IMR-90 (cell line): ENCODE measurements at regions not wholly inside any gene's neighbourhood (a gene's known extent, or its start where the extent isn't known, plus 50 kb on each side); places are given as distances from the start of the nearest gene placed in this dataset.

Experiments used
- ATAC-seq: fragments of 200-7000 bp; cut with Tn5 transposase; 2 replicates; pipeline ENCODE4 v1.9.1; 2020; ENCODE audit warnings: low read depth, mild to moderate bottlenecking, moderate library complexity
- BruUV-seq: library from RNA; stranded (reverse); fragments of 400-500 nt; replicated peaks from 2 replicates; lab custom pipeline; 2021; lab: Mats Ljungman, UMichigan
- CTCF ChIA-PET: fragments of 300-600 bp; formaldehyde crosslinking; extraction: SDS; loops from one replicate; lab custom pipeline; 2021; ENCODE audit warnings: antibody characterized with exemption; lab: Yijun Ruan, JAX
- POLR2A ChIA-PET: fragments of 300-600 bp; sonication (Branson Sonifier 250); formaldehyde crosslinking; loops from one replicate; lab custom pipeline; 2022; ENCODE audit warnings: antibody characterized with exemption; ENCODE audit not compliant: unreplicated experiment; lab: Charles Lee
- DNase-seq: peaks from one replicate; pipeline ENCODE4 v3.0.0; 2013
- H2AFZ ChIP-seq: replicated peaks from 2 replicates; pipeline ENCODE3; 2013; ENCODE audit warnings: low read length, mild to moderate bottlenecking; ENCODE audit not compliant: poor library complexity
- H2AK5ac ChIP-seq: 2 replicates; pipeline ENCODE4 v1.6.1; 2013; ENCODE audit warnings: low read depth, low read length, inconsistent platforms
- H2AK9ac ChIP-seq: replicated peaks from 2 replicates; pipeline ENCODE3; 2013; ENCODE audit warnings: mild to moderate bottlenecking, low read depth, low read length, moderate library complexity; ENCODE audit not compliant: poor library complexity
- H2BK120ac ChIP-seq: 2 replicates; pipeline ENCODE4 v1.6.1; 2013; ENCODE audit warnings: low read depth, low read length, inconsistent platforms
- H2BK15ac ChIP-seq: 3 replicates; pipeline ENCODE4 v1.6.1; 2013; ENCODE audit warnings: low read depth, low read length, inconsistent platforms
- H2BK20ac ChIP-seq: 2 replicates; pipeline ENCODE4 v1.6.1; 2013; ENCODE audit warnings: low read depth, mild to moderate bottlenecking, inconsistent platforms, low read length, moderate library complexity
- H2BK5ac ChIP-seq: 2 replicates; pipeline ENCODE4 v1.6.1; 2013; ENCODE audit warnings: mild to moderate bottlenecking, low read depth, low read length, inconsistent platforms; ENCODE audit not compliant: poor library complexity, severe bottlenecking
- H3K14ac ChIP-seq: replicated peaks from 2 replicates; pipeline ENCODE4 v1.6.1; 2013; ENCODE audit warnings: low read depth, low read length, inconsistent platforms
- H3K18ac ChIP-seq: 2 replicates; pipeline ENCODE4 v1.6.1; 2013; ENCODE audit warnings: low read depth, low read length, control low read depth
- H3K23ac ChIP-seq: 2 replicates; pipeline ENCODE4 v1.6.1; 2013; ENCODE audit warnings: low read depth, low read length, inconsistent platforms
- H3K27ac ChIP-seq: 2 replicates; pipeline ENCODE4 v1.5.1; 2013; ENCODE audit warnings: mild to moderate bottlenecking, control low read depth, low read length; ENCODE audit not compliant: insufficient read depth
- H3K27me3 ChIP-seq: 2 replicates; pipeline ENCODE4 v1.6.1; 2013; ENCODE audit warnings: low read length; ENCODE audit not compliant: control insufficient read depth, insufficient read depth
- H3K36me3 ChIP-seq: 2 replicates; pipeline ENCODE4 v1.6.1; 2013; ENCODE audit warnings: low read length, mixed read lengths; ENCODE audit not compliant: control insufficient read depth, insufficient read depth
- H3K4ac ChIP-seq: 2 replicates; pipeline ENCODE4 v1.6.1; 2013; ENCODE audit warnings: low read depth, low read length, inconsistent platforms
- H3K4me1 ChIP-seq: 2 replicates; pipeline ENCODE4 v1.6.1; 2013; ENCODE audit warnings: low read length, mixed read lengths; ENCODE audit not compliant: control insufficient read depth, insufficient read depth
- H3K4me2 ChIP-seq: 2 replicates; pipeline ENCODE4 v1.6.1; 2013; ENCODE audit warnings: low read depth, mild to moderate bottlenecking, control low read depth, low read length, moderate library complexity
- H3K4me3 ChIP-seq: 2 replicates; pipeline ENCODE4 v1.5.1; 2013; ENCODE audit warnings: low read depth, mild to moderate bottlenecking, control low read depth, low read length, moderate library complexity; ENCODE audit not compliant: insufficient read depth
- H3K56ac ChIP-seq: 2 replicates; pipeline ENCODE4 v1.6.1; 2013; ENCODE audit warnings: low read length, inconsistent platforms; ENCODE audit not compliant: insufficient read depth; ENCODE audit errors: extremely low read depth
- H3K79me1 ChIP-seq, 2 experiments: 2 replicates each; pipeline ENCODE4 v1.6.1; 2013; ENCODE audit warnings: low read length in 2 of 2, inconsistent platforms in 1 of 2, low read depth in 1 of 2
- H3K9ac ChIP-seq: 2 replicates; pipeline ENCODE4 v1.6.1; 2013; ENCODE audit warnings: low read depth, low read length, control low read depth
- H3K9me1 ChIP-seq: 2 replicates; pipeline ENCODE4 v1.6.1; 2013; ENCODE audit warnings: low read length, inconsistent platforms; ENCODE audit not compliant: insufficient read depth
- H3K9me3 ChIP-seq: 2 replicates; pipeline ENCODE4 v1.6.1; 2013; ENCODE audit warnings: low read length; ENCODE audit not compliant: control insufficient read depth, insufficient read depth
- H4K20me1 ChIP-seq: 2 replicates; pipeline ENCODE4 v1.6.1; 2013; ENCODE audit warnings: low read length, inconsistent platforms; ENCODE audit not compliant: insufficient read depth
- H4K5ac ChIP-seq: 2 replicates; pipeline ENCODE4 v1.6.1; 2013; ENCODE audit warnings: mild to moderate bottlenecking, low read depth, low read length, control low read depth
- H4K8ac ChIP-seq, 2 experiments: 2 replicates each; pipeline ENCODE4 v1.6.1; 2013; ENCODE audit warnings: low read depth in 2 of 2, low read length in 2 of 2, control low read depth in 1 of 2, inconsistent platforms in 1 of 2
- H4K91ac ChIP-seq: 2 replicates; pipeline ENCODE4 v1.6.1; 2013; ENCODE audit warnings: low read depth, low read length, inconsistent platforms; ENCODE audit not compliant: insufficient read depth
- BHLHE40 ChIP-seq: fragments of 150-350 bp; IDR thresholded peaks from 2 replicates; pipeline ENCODE4 v1.6.1; 2016; ENCODE audit warnings: mild to moderate bottlenecking, low read depth, low read length
- CEBPB ChIP-seq: IDR thresholded peaks from 2 replicates; pipeline ENCODE4 v1.6.1; 2012; ENCODE audit warnings: low read depth, low read length, improper control_type of control experiment
- CHD1 ChIP-seq: IDR thresholded peaks from 2 replicates; pipeline ENCODE4 v1.6.1; 2012; ENCODE audit warnings: low read depth, low read length, improper control_type of control experiment
- FOS ChIP-seq: fragments of 150-350 bp; IDR thresholded peaks from 2 replicates; pipeline ENCODE4 v1.6.1; 2016; ENCODE audit warnings: low read depth, low read length
- MAFK ChIP-seq: IDR thresholded peaks from 2 replicates; pipeline ENCODE4 v1.6.1; 2012; ENCODE audit warnings: low read depth, low read length, improper control_type of control experiment
- MAZ ChIP-seq: IDR thresholded peaks from 2 replicates; pipeline ENCODE4 v1.6.1; 2012; ENCODE audit warnings: low read depth, mild to moderate bottlenecking, low read length, improper control_type of control experiment, moderate library complexity, borderline replicate concordance
- MXI1 ChIP-seq: IDR thresholded peaks from 2 replicates; pipeline ENCODE4 v1.6.1; 2012; ENCODE audit warnings: low read depth, mild to moderate bottlenecking, low read length, moderate library complexity, borderline replicate concordance
- NFE2L2 ChIP-seq: fragments of 150-350 bp; IDR thresholded peaks from 2 replicates; pipeline ENCODE4 v1.6.1; 2016; ENCODE audit warnings: low read depth, mild to moderate bottlenecking, low read length
- POLR2A ChIP-seq: IDR thresholded peaks from 2 replicates; pipeline ENCODE4 v1.6.1; 2012; ENCODE audit warnings: mild to moderate bottlenecking, low read depth, low read length
- RAD21 ChIP-seq: IDR thresholded peaks from 2 replicates; pipeline ENCODE4 v1.6.1; 2012; ENCODE audit warnings: low read length, improper control_type of control experiment
- RFX5 ChIP-seq: IDR thresholded peaks from 2 replicates; pipeline ENCODE4 v1.8.0; 2012; ENCODE audit warnings: low read depth, mild to moderate bottlenecking, low read length, moderate library complexity
- SMC3 ChIP-seq: fragments of 150-350 bp; IDR thresholded peaks from 2 replicates; pipeline ENCODE4 v1.6.1; 2016; ENCODE audit warnings: low read depth, mild to moderate bottlenecking, antibody characterized with exemption, low read length, moderate library complexity
- dilution Hi-C: fragments of 300-500 bp; cut with HindIII; formaldehyde crosslinking; loops from one replicate; pipeline ENCODE4 v1.14.3; 2018; ENCODE audit warnings: low sequenced_read_pairs; ENCODE audit not compliant: unreplicated experiment
- in situ Hi-C: fragments of 300-500 bp; cut with MboI; formaldehyde crosslinking; loops from 3 replicates; pipeline ENCODE4 v1.14.3; 2019; ENCODE audit warnings: low sequenced_read_pairs, inconsistent platforms, mixed read lengths
- intact Hi-C: fragments of 100-400 bp; cut with micrococcal nuclease; formaldehyde crosslinking; loops from 2 replicates; pipeline ENCODE4 v1.10.0; 2022
- TF ChIP-seq, protein P1 (sequence below): fragments of 150-350 bp; IDR thresholded peaks from 2 replicates; pipeline ENCODE4 v1.6.1; 2016; ENCODE audit warnings: low read depth, mild to moderate bottlenecking, low read length, moderate library complexity, borderline replicate concordance
- TF ChIP-seq, protein P2 (sequence below): fragments of 150-350 bp; IDR thresholded peaks from 2 replicates; pipeline ENCODE4 v1.6.1; 2017; ENCODE audit warnings: mild to moderate bottlenecking, antibody characterized with exemption, low read length, low read depth
- TF ChIP-seq, protein P3 (sequence below): conservative IDR thresholded peaks from 2 replicates; pipeline ENCODE4 v1.5.1; 2012; ENCODE audit warnings: mild to moderate bottlenecking, low read depth, low read length, improper control_type of control experiment

DNA sequence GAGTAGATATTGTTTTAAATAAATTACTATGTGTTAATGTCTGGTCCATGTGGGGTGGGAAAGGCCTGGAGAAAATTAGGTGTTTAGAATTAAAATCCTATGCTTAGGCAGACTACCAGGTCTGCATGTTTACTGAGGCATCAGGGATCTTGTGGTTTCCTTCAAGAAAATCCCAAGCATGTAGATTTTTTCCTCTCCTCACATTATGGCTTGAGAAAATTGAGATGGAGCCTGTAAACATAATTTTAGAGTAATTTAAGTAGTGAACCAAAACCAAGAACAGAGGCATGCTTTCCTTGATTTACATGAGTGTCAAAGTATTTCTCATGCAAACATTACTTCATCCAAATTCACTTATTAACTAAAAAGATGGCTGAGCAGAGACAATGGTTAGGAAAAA lies 823.7 kb downstream of the AACS start:
- no peak overlapping the region for H3K4me3 ChIP-seq
- H3K36me3 ChIP-seq, result no peaks in the 10 kb centered on the region
- in situ Hi-C loops, result no loop called here
- H2BK20ac ChIP-seq, result no peak overlapping the region
- no peak overlapping the region for H3K56ac ChIP-seq
- no peak overlapping the region for H3K4me2 ChIP-seq
- H3K4me1 ChIP-seq, result no peaks in the 10 kb centered on the region
- no peak overlapping the region for H2AK5ac ChIP-seq
- H4K20me1 ChIP-seq, result no peaks in the 10 kb centered on the region
- ATAC-seq, result no peak
- H3K9ac ChIP-seq, result no peak overlapping the region
- H3K9me1 ChIP-seq, result no peaks in the 10 kb centered on the region
- CTCF ChIA-PET, result no interaction called here
- H3K14ac ChIP-seq, result no peak overlapping the region
- dilution Hi-C loops, result no loop called here
- H3K27me3 ChIP-seq, result no peaks in the 10 kb centered on the region
- no peak overlapping the region for H4K8ac ChIP-seq
- intact Hi-C loops, result no loop called here
- no peak overlapping the region for H3K23ac ChIP-seq
- H4K91ac ChIP-seq, result no peak overlapping the region
- no TSS peak for BruUV-seq
- no peak overlapping the region for H2BK15ac ChIP-seq
- no peak overlapping the region for H3K18ac ChIP-seq
- no peak for DNase-seq
- no peaks in the 10 kb centered on the region for H3K79me1 ChIP-seq
- no peak overlapping the region for H2BK5ac ChIP-seq
- H3K4ac ChIP-seq, result no peak overlapping the region
- H2AFZ ChIP-seq, result no peak overlapping the region
- POLR2A ChIA-PET, result no interaction called here
- no peak for TF ChIP-seq FOS
- TF ChIP-seq, protein P1, sequence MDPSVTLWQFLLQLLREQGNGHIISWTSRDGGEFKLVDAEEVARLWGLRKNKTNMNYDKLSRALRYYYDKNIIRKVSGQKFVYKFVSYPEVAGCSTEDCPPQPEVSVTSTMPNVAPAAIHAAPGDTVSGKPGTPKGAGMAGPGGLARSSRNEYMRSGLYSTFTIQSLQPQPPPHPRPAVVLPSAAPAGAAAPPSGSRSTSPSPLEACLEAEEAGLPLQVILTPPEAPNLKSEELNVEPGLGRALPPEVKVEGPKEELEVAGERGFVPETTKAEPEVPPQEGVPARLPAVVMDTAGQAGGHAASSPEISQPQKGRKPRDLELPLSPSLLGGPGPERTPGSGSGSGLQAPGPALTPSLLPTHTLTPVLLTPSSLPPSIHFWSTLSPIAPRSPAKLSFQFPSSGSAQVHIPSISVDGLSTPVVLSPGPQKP, result no peak
- TF ChIP-seq MAFK, result no peak
- TF ChIP-seq, protein P2, sequence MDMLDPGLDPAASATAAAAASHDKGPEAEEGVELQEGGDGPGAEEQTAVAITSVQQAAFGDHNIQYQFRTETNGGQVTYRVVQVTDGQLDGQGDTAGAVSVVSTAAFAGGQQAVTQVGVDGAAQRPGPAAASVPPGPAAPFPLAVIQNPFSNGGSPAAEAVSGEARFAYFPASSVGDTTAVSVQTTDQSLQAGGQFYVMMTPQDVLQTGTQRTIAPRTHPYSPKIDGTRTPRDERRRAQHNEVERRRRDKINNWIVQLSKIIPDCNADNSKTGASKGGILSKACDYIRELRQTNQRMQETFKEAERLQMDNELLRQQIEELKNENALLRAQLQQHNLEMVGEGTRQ, result no peak
- TF ChIP-seq CEBPB, result no peak
- TF ChIP-seq, protein P3, sequence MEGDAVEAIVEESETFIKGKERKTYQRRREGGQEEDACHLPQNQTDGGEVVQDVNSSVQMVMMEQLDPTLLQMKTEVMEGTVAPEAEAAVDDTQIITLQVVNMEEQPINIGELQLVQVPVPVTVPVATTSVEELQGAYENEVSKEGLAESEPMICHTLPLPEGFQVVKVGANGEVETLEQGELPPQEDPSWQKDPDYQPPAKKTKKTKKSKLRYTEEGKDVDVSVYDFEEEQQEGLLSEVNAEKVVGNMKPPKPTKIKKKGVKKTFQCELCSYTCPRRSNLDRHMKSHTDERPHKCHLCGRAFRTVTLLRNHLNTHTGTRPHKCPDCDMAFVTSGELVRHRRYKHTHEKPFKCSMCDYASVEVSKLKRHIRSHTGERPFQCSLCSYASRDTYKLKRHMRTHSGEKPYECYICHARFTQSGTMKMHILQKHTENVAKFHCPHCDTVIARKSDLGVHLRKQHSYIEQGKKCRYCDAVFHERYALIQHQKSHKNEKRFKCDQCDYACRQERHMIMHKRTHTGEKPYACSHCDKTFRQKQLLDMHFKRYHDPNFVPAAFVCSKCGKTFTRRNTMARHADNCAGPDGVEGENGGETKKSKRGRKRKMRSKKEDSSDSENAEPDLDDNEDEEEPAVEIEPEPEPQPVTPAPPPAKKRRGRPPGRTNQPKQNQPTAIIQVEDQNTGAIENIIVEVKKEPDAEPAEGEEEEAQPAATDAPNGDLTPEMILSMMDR, result no peak
- no peak for TF ChIP-seq MXI1
- no peak for TF ChIP-seq POLR2A
- TF ChIP-seq MAZ, result no peak
- TF ChIP-seq RAD21, result no peak
- no peak for TF ChIP-seq CHD1
- no peak for TF ChIP-seq RFX5
- no peak for TF ChIP-seq BHLHE40
- TF ChIP-seq SMC3, result no peak
- no peak for TF ChIP-seq NFE2L2
- H2BK120ac ChIP-seq, result no peak overlapping the region
- H3K27ac ChIP-seq, result no peak overlapping the region
- peaks cover 10% of the 10 kb centered on the region for H3K9me3 ChIP-seq
- H4K5ac ChIP-seq, result no peak overlapping the region
- no peak overlapping the region for H2AK9ac ChIP-seq
